HL-60 (cell line): ENCODE measurements at regions not wholly inside any gene's neighbourhood (a gene's known extent, or its start where the extent isn't known, plus 50 kb on each side); places are given as distances from the start of the nearest gene placed in this dataset.

Experiments
- DNase-seq, 2 experiments: peaks; one replicate each; pipeline ENCODE4 v3.0.0-alpha.2; 2010 to 2020; ENCODE audit warnings: low read depth in 1 of 2, low spot score in 1 of 2
- H3K27ac ChIP-seq: fragments of 250-450 bp; sonication (Bioruptor Pico); replicated peaks from 2 replicates; pipeline ENCODE4 v1.5.1; 2020; ENCODE audit warnings: mild to moderate bottlenecking, moderate library complexity
- H3K27me3 ChIP-seq: fragments of 250-450 bp; sonication (Bioruptor Pico); 2 replicates; pipeline ENCODE4 v1.5.1; 2021; ENCODE audit warnings: mild to moderate bottlenecking, moderate library complexity; ENCODE audit not compliant: insufficient read depth, poor library complexity, severe bottlenecking
- H3K4me3 ChIP-seq: replicated peaks from 2 replicates; pipeline ENCODE4 v1.5.1; 2011; ENCODE audit warnings: mild to moderate bottlenecking, control low read depth, low read length; ENCODE audit not compliant: insufficient read depth
- CTCF ChIP-seq: IDR thresholded peaks from one replicate; pipeline ENCODE4 v1.5.1; 2011; ENCODE audit warnings: low read length, control low read depth, inconsistent platforms; ENCODE audit not compliant: insufficient read depth
- GABPA ChIP-seq: IDR thresholded peaks from 2 replicates; pipeline ENCODE4 v1.6.1; 2012; ENCODE audit warnings: low read depth
- POLR2AphosphoS5 ChIP-seq: IDR thresholded peaks from 2 replicates; pipeline ENCODE4 v1.6.1; 2012; ENCODE audit warnings: low read depth
- SPI1 ChIP-seq: IDR thresholded peaks from 2 replicates; pipeline ENCODE4 v1.6.1; 2012; ENCODE audit warnings: low read depth, mild to moderate bottlenecking, borderline replicate concordance
- TF ChIP-seq, protein P1 (sequence below): IDR thresholded peaks from 2 replicates; pipeline ENCODE4 v1.6.1; 2012; ENCODE audit warnings: low read depth; ENCODE audit not compliant: insufficient replicate concordance

DNA sequence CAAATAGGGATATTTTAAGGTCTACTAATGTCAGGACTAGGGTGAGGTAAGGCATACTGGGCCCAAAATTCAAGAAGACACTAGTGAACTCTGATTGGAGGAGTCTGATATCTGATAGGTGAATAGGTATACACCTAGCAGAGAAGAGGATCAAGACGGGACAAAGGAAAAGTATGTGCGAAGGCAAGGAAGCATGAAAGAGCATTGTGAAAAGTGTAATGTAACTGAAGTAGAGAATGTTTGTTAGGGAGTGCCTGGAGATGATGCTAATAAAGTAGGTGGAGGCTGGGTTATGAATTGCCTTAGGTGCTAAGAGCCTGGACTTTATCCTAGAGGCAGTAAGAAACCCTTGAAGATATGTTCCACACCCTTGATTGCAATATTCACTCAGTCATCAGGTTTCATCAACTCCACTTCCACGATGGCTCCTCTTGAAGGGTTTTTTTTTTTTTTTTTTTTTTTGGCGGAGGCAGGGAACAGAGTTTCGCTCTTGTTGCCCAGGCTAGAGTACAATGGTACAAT, 49.9 kb upstream of the XIAP start:
- no peak overlapping the region for H3K27ac ChIP-seq
- TF ChIP-seq SPI1 (no peak), CTCF (no peak), POLR2AphosphoS5 (no peak), GABPA (no peak)
- TF ChIP-seq, protein P1, sequence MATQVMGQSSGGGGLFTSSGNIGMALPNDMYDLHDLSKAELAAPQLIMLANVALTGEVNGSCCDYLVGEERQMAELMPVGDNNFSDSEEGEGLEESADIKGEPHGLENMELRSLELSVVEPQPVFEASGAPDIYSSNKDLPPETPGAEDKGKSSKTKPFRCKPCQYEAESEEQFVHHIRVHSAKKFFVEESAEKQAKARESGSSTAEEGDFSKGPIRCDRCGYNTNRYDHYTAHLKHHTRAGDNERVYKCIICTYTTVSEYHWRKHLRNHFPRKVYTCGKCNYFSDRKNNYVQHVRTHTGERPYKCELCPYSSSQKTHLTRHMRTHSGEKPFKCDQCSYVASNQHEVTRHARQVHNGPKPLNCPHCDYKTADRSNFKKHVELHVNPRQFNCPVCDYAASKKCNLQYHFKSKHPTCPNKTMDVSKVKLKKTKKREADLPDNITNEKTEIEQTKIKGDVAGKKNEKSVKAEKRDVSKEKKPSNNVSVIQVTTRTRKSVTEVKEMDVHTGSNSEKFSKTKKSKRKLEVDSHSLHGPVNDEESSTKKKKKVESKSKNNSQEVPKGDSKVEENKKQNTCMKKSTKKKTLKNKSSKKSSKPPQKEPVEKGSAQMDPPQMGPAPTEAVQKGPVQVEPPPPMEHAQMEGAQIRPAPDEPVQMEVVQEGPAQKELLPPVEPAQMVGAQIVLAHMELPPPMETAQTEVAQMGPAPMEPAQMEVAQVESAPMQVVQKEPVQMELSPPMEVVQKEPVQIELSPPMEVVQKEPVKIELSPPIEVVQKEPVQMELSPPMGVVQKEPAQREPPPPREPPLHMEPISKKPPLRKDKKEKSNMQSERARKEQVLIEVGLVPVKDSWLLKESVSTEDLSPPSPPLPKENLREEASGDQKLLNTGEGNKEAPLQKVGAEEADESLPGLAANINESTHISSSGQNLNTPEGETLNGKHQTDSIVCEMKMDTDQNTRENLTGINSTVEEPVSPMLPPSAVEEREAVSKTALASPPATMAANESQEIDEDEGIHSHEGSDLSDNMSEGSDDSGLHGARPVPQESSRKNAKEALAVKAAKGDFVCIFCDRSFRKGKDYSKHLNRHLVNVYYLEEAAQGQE: no peak
- DNase-seq: no peak
- H3K4me3 ChIP-seq: no peak overlapping the region
- H3K27me3 ChIP-seq: no peaks in the 10 kb centered on the region
